GM23248 (cell line): ENCODE measurements at regions not wholly inside any gene's neighbourhood (a gene's known extent, or its start where the extent isn't known, plus 50 kb on each side); places are given as distances from the start of the nearest gene placed in this dataset.

Source experiments
- EZH2 ChIP-seq: fragments of 200-600 bp; sonication (generic); IDR thresholded peaks from 2 replicates; pipeline ENCODE4 v1.6.1; 2018; ENCODE audit warnings: antibody characterized with exemption, mild to moderate bottlenecking; ENCODE audit not compliant: insufficient read depth, poor library complexity, severe bottlenecking
- EZH2phosphoT487 ChIP-seq: fragments of 200-600 bp; sonication (generic); IDR thresholded peaks from 2 replicates; pipeline ENCODE4 v1.6.1; 2018; ENCODE audit warnings: antibody characterized with exemption, moderate library complexity, mild to moderate bottlenecking, low read depth; ENCODE audit not compliant: insufficient read depth

DNA sequence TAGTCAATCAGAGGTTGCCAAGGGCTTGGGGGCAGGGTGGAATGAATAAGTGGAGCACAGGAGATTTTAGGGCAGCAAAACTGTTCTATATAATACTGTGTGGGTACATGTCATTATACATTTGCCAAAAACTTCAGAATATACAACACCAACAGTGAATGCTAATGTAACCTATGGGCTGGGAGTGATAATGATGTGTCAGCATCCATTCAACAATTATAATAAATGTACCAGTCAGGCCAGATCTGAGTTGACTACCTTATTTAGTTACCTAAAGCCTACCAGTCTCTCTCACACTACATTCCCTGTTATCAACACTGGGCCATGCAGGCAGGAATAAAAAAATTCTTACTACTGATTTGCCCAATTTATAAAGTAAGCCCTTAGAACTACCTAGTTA, 884.5 kb downstream of the TLE1 start:
- TF ChIP-seq EZH2, result no peak
- TF ChIP-seq EZH2phosphoT487, result no peak
